ENCODE measurements at regions not wholly inside any gene's neighbourhood (a gene's known extent, or its start where the extent isn't known, plus 50 kb on each side); places are given as distances from the start of the nearest gene placed in this dataset.

DNA sequence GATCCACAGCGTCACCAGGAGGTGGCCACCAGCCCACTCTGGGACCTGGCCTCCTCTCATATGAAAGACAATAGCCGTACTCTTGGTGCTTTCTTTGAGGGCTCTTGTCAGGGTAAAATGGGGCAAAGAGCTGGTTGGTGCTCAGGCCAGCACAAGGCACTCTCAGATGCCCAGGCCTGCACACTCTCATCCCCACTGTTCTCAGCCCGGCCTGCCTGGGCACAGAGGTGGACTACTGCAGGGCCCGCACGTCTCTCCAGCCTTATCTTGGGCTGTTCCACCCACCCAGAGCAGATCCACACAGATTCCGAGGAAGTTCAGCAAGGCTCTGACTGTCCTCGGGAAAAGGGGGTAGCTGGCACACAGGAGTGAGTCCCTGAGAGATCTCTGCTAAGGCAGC lies 122.8 kb upstream of the PRR20G start:
- ATAC-seq = no peak
- Histone ChIP-seq H3K4me2 (no peak overlapping the region), H3K4me1 (no peaks in the 10 kb centered on the region), H3K27ac (no peak overlapping the region), H3K9me3 (no peaks in the 10 kb centered on the region), H3K4me3 (no peak overlapping the region)
- TF ChIP-seq HOXB5 (CRISPR knock-in tag; IDR thresholded peaks at IDR 0.05) (no peak), MYC (IDR thresholded peaks at IDR 0.05; ENCODE audit: borderline replicate concordance, low read length) (no peak), NFE2L2 (conservative IDR thresholded peaks at IDR 0.05; ENCODE audit: low read length) (no peak), KDM1A (IDR thresholded peaks at IDR 0.05; ENCODE audit: low read depth) (no peak), TFCP2L1 (CRISPR knock-in tag; IDR thresholded peaks at IDR 0.05) (no peak), BHLHE40 (IDR thresholded peaks at IDR 0.05; ENCODE audit: low read depth, low read length) (no peak), FOSL2 (IDR thresholded peaks at IDR 0.05) (no peak), FOSL2 (CRISPR knock-in tag; IDR thresholded peaks at IDR 0.05) (no peak), MAX (IDR thresholded peaks at IDR 0.05) (no peak), HOXA7 (CRISPR knock-in tag; IDR thresholded peaks at IDR 0.05) (no peak), JUNB (IDR thresholded peaks at IDR 0.05) (no peak), FOXS1 (CRISPR knock-in tag; IDR thresholded peaks at IDR 0.05) (no peak), RNF2 (IDR thresholded peaks at IDR 0.05; ENCODE audit: borderline replicate concordance, low read depth) (no peak), EHF (CRISPR knock-in tag; IDR thresholded peaks at IDR 0.05) (no peak), NPAS2 (CRISPR knock-in tag; IDR thresholded peaks at IDR 0.05; ENCODE audit: borderline replicate concordance) (no peak), ZNF302 (CRISPR knock-in tag; IDR thresholded peaks at IDR 0.05) (no peak), ZFP36 (IDR thresholded peaks at IDR 0.05; ENCODE audit: borderline replicate concordance, partially characterized antibody) (no peak)
- TF ChIP-seq, protein P1, sequence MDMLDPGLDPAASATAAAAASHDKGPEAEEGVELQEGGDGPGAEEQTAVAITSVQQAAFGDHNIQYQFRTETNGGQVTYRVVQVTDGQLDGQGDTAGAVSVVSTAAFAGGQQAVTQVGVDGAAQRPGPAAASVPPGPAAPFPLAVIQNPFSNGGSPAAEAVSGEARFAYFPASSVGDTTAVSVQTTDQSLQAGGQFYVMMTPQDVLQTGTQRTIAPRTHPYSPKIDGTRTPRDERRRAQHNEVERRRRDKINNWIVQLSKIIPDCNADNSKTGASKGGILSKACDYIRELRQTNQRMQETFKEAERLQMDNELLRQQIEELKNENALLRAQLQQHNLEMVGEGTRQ (IDR thresholded peaks at IDR 0.05) = no peak
- WGBS (ENCODE audit: missing lambda C conversion rate) = 49% methylated on average over 6 of the region's 7 CpGs
- ChIA-PET POLR2A (no interaction called here), CTCF (no interaction called here)
- DNase-seq (ENCODE audit: low read depth in 1 of 2, low spot score in 1 of 2) = no peak
- no peak for FAIRE-seq

- TF ChIP-seq ZNF302 (CRISPR knock-in tag; IDR thresholded peaks at IDR 0.05) (no peak), CHD4 (IDR thresholded peaks at IDR 0.05; ENCODE audit: borderline replicate concordance) (no peak), HOXB5 (CRISPR knock-in tag; IDR thresholded peaks at IDR 0.05) (no peak)
- CTCF ChIA-PET = interaction anchor here (1.2 kb wide), 1 partner anchor 135 kb away, joined by 3 read pairs; no protein-coding TSS in a partner anchor
These were observed 122.3 kb upstream of the PRR20G start for GRCh38 chr3:127410137-127410488.

GRCh38 chr3:127409421-127410136 lies 121.7 kb upstream of the PRR20G start:
- FAIRE-seq (no peak), ATAC-seq (no peak), DNase-seq (ENCODE audit: low read depth in 1 of 2, low spot score in 1 of 2) (no peak)
- H3K4me2 ChIP-seq = no peak overlapping the region
- H3K4me1 ChIP-seq = no peaks in the 10 kb centered on the region
- ChIA-PET POLR2A (no interaction called here), CTCF (interaction anchor here (1.2 kb wide), 1 partner anchor 136 kb away, joined by 3 read pairs; no protein-coding TSS in a partner anchor)
- H3K4me3 ChIP-seq = no peak overlapping the region
- H3K9me3 ChIP-seq = no peaks in the 10 kb centered on the region
- H3K27ac ChIP-seq = no peak overlapping the region
- TF ChIP-seq CBX2 (IDR thresholded peaks at IDR 0.05; ENCODE audit: borderline replicate concordance, low read depth) (no peak), KDM5A (IDR thresholded peaks at IDR 0.05) (no peak), PBX3 (IDR thresholded peaks at IDR 0.05) (no peak), RNF2 (IDR thresholded peaks at IDR 0.05; ENCODE audit: borderline replicate concordance, low read depth) (no peak), TP53 (CRISPR knock-in tag; IDR thresholded peaks at IDR 0.05) (no peak), EHMT2 (IDR thresholded peaks at IDR 0.05; ENCODE audit: low read depth) (no peak), RARB (CRISPR knock-in tag; IDR thresholded peaks at IDR 0.05) (no peak), JUN (IDR thresholded peaks at IDR 0.05) (no peak), POLR2A (IDR thresholded peaks at IDR 0.05; ENCODE audit: low read length) (no peak), HDAC2 (IDR thresholded peaks at IDR 0.05) (no peak), RCOR1 (IDR thresholded peaks at IDR 0.05; ENCODE audit: low read depth, low read length) (no peak), BCL3 (IDR thresholded peaks at IDR 0.05) (no peak), FOXS1 (CRISPR knock-in tag; IDR thresholded peaks at IDR 0.05) (no peak), EHF (CRISPR knock-in tag; IDR thresholded peaks at IDR 0.05) (no peak)
- TF ChIP-seq, protein P1 (IDR thresholded peaks at IDR 0.05) = no peak
- WGBS (ENCODE audit: missing lambda C conversion rate) = 37% methylated on average over 4 of the region's 9 CpGs

More at GRCh38 chr3:127410137-127410488, 122.3 kb upstream of the PRR20G start:
- no peak for DNase-seq (ENCODE audit: low read depth in 1 of 2, low spot score in 1 of 2)
- no peaks in the 10 kb centered on the region for H3K9me3 ChIP-seq
- H3K4me2 ChIP-seq = no peak overlapping the region
- ATAC-seq = no peak
- no peak for FAIRE-seq
- no peaks in the 10 kb centered on the region for H3K4me1 ChIP-seq
- POLR2A ChIA-PET = no interaction called here
- H3K4me3 ChIP-seq = no peak overlapping the region
- H3K27ac ChIP-seq = no peak overlapping the region
- WGBS (ENCODE audit: missing lambda C conversion rate) = 75% methylated on average over 6 of the region's 6 CpGs
